ENCODE measurements at regions not wholly inside any gene's neighbourhood (a gene's known extent, or its start where the extent isn't known, plus 50 kb on each side); places are given as distances from the start of the nearest gene placed in this dataset.

GRCh38 chr5:138663009-138663408, 87.8 kb upstream of the HSPA9 start:
- TF ChIP-seq, protein P1, sequence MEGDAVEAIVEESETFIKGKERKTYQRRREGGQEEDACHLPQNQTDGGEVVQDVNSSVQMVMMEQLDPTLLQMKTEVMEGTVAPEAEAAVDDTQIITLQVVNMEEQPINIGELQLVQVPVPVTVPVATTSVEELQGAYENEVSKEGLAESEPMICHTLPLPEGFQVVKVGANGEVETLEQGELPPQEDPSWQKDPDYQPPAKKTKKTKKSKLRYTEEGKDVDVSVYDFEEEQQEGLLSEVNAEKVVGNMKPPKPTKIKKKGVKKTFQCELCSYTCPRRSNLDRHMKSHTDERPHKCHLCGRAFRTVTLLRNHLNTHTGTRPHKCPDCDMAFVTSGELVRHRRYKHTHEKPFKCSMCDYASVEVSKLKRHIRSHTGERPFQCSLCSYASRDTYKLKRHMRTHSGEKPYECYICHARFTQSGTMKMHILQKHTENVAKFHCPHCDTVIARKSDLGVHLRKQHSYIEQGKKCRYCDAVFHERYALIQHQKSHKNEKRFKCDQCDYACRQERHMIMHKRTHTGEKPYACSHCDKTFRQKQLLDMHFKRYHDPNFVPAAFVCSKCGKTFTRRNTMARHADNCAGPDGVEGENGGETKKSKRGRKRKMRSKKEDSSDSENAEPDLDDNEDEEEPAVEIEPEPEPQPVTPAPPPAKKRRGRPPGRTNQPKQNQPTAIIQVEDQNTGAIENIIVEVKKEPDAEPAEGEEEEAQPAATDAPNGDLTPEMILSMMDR (IDR thresholded peaks at IDR 0.05): no peak
- TF ChIP-seq ZFX (IDR thresholded peaks at IDR 0.05; ENCODE audit: borderline replicate concordance): no peak

Data from 22Rv1 (cell line).